HEK293 (cell line): ENCODE measurements at regions not wholly inside any gene's neighbourhood (a gene's known extent, or its start where the extent isn't known, plus 50 kb on each side); places are given as distances from the start of the nearest gene placed in this dataset.

Source experiments
- HOXD13 ChIP-seq: sonication (generic); formaldehyde crosslinking; IDR thresholded peaks from 2 replicates; pipeline ENCODE4 v1.8.0; 2022; ENCODE audit warnings: missing genetic modification reagents, borderline replicate concordance
- ZNF777 ChIP-seq: fragments of 450-650 bp; formaldehyde crosslinking; IDR thresholded peaks from 2 replicates; pipeline ENCODE4 v1.5.1; 2017; ENCODE audit warnings: missing biosample characterization, missing genetic modification characterization, borderline replicate concordance
- TF ChIP-seq, protein P1 (sequence below): fragments of 450-650 bp; formaldehyde crosslinking; IDR thresholded peaks from 2 replicates; pipeline ENCODE4 v1.5.1; 2016; ENCODE audit warnings: missing biosample characterization, missing genetic modification characterization

DNA sequence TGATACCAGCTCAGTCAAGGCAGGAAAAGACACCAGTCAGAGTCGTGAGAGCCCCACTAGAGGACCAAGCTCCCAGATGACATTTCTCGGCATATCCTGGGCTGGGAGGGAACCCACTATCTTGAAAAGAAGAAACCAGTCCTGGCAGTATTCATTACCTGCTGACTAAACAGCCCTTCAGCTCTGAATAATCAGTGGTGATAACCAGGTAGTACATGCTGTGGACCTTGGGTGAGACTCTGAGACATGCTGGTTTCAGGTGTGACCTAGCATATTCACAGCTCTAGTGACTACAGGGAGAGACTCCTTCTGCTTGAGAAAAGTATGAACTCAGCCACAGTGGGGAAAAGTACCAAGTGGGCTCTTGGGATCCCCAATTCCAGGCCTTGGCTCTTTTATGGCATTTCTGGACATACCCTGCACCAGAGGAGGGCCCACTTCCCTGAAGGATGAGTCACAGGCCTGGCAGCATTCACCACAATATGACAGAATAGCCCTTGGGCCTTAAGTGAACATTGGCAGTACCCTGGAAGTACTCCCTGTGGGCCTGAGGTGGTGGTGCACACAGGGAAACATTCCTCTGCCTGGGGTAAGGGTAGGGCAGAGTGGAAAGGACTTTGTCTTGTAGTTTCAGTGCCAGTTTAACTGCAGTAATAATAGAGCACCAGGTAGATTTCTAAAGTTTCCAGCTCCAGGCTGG is 82.6 kb upstream of the SLC38A4 start:
- TF ChIP-seq, protein P1, sequence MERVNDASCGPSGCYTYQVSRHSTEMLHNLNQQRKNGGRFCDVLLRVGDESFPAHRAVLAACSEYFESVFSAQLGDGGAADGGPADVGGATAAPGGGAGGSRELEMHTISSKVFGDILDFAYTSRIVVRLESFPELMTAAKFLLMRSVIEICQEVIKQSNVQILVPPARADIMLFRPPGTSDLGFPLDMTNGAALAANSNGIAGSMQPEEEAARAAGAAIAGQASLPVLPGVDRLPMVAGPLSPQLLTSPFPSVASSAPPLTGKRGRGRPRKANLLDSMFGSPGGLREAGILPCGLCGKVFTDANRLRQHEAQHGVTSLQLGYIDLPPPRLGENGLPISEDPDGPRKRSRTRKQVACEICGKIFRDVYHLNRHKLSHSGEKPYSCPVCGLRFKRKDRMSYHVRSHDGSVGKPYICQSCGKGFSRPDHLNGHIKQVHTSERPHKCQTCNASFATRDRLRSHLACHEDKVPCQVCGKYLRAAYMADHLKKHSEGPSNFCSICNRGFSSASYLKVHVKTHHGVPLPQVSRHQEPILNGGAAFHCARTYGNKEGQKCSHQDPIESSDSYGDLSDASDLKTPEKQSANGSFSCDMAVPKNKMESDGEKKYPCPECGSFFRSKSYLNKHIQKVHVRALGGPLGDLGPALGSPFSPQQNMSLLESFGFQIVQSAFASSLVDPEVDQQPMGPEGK (tag by site-specific recombination), result no peak
- no peak for TF ChIP-seq ZNF777
- TF ChIP-seq HOXD13, result no peak
